HG03571 (cell line): ENCODE measurements at regions not wholly inside any gene's neighbourhood (a gene's known extent, or its start where the extent isn't known, plus 50 kb on each side); places are given as distances from the start of the nearest gene placed in this dataset.

Source experiments
- ATAC-seq: cut with Tn5 transposase; IDR thresholded peaks from one replicate; pipeline ENCODE4 v1.9.1; 2021; ENCODE audit not compliant: unreplicated experiment

DNA sequence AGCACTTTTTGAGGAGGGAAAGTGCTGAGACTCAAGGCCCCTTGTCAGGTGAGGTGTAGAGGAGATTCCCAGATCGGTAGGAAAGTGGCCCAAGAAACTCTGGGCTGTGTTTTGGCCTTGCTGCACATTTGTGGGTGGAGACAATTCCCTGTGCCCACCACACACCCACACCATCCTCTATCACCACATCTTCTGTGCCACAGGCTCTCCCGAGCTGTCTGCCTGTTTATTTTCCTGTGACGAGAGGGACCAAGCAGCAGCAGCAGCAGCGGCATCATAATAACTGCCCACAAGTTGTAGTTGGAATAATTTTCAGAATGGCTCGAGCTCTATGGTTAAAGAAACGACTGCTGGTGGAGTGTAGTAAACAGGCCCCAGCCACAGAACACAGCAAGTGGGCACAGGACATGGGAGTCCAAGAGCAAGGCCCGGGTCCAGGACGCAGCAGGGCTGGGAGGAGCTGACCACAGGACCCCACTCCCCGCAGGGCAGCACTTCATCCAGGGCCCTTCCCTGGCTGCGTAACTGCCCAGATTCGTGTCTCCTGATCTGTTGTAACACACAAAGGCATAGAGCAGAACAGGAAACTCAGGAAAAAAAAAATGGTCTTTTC, 55.6 kb upstream of the BCL2L14 start:
- ATAC-seq: no peak

DNA sequence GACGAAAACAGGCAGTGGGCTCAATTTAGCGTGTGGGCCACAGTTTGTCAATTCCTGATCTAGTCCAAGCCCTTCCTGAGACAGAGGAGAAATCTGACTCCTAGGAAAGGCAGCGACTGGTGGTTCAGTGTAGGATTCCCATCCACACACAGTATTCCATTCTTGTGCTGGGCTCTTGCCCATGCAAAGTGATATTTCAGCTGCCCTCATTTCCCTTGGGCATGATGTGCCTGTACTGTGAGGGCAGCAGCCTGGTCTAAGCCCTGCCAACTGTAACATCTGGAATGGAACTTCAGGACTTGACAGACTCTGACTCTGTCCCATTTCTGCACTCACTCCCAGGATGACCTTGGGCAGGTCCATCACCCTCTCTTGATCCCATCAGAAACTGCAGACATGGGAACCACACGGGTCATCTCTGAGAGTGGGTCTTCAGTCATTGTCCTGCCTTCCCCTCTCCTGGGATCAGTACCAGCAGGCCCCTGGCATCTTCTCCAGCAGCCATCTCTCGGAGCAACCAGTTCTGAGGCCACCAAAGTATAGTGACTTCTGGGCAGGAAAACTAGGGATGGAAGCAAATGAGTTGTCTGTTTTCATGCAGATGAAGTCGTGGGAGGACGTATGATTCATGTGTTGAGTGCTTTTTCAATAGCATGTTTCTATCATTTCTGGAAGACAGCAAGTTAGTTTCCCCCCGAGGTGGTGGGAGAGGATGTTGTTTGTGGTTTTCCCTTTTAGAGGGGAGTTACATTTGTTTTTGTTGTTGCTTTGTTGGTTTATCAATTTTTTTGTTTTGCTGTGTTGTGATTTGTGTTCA, 54.2 kb upstream of the BCL2L14 start:
- no peak for ATAC-seq

DNA sequence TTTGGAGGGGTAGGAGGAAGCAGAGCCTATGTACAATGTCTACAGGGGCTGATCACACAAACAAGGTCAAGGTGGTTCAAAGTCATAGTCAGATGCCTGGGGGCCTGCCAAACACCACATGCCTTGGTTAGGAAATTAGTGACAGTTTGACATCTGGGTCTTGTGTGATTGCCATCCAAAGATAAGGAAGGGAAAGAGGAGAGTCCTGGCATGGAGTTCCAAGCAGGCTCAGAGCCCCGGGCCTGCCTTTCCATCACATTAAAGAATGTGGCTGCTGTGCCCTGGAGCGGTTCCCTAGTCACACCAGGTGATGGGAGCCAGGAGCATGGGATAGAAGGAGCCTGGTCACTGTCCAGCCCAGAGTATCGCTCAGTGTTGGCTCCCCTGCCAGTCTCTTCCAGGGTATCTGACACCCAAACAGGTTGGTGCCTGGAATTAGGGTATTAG, 53.6 kb upstream of the BCL2L14 start:
- ATAC-seq: no peak

DNA sequence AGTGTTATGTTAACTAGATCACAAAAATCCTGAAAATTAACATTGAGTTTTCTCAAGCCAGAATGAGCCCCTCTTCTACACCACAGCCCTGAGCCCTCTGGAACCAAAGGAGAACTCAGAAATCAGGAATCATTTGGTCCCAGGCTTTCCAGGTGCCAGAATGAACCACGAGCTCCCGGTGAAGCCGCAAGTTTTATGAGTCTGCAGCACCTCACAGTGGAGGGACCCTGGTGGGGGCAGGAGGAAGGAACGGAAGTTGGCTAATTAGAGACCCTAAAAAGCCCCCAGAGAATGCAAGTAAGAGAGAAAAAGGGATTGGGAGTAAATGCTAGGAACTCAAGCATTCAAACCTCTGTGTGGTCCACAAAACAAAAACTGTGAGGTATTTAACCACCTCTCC, 52.9 kb upstream of the BCL2L14 start:
- ATAC-seq: no peak

DNA sequence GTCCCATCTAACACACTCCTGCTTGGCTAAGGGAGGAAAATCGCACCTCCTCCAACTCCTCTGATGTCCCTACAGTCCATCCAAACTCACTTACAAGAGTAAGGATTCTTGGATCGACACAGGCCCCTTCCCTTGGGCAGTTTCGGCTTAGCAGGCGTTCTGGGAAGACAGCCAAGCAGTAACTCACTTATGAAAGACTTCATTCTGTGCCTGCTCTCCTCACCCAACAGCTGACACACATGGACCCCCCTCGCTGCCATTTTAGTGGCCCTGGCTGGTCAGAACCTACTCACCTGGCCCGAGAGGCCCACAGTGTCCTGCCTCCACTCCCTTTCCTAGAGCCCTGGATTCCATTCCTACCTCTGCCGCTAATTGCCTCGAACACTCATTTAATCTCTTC, 52.3 kb upstream of the BCL2L14 start:
- ATAC-seq: no peak

DNA sequence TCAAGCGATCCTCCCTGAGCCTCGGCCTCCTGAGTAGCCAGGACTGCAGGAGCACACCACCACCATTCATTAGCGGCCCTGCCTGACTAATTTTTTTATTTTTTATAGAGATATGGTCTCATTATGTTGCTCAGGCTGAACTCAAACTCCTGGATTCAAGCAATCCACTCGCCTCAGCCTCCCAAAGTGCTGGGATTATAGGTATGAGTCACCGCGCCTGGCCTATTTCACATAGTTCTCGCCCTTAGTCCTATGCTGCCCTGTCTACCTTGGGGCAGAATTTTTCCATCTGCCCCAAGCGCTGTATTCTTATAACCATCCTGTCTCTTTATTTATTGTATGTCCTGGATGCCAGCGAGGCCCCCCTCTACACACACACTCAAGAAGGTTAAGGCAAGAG, 50.9 kb upstream of the BCL2L14 start:
- ATAC-seq: no peak

DNA sequence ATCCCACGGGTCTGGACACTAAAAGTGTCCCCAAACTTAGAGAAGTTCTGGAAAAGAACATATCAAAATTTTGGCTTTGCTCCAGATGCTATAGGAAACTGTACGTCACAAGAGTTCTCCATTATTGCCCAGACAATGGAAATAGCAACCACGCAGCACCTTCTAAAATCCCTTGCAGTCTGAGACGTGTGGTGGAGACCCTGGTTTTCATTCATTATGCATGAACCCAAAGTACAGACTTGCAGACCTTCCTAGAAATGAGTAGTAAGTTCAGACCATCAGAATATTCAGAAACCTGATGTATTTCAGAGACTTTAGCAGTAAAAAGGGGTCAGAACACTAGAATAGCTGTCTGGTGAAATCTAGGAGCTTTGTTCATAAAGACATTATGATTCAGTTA, 50.0 kb upstream of the BCL2L14 start:
- ATAC-seq: no peak
